NCI-H1436 (cell line): ENCODE measurements at regions not wholly inside any gene's neighbourhood (a gene's known extent, or its start where the extent isn't known, plus 50 kb on each side); places are given as distances from the start of the nearest gene placed in this dataset.
A peak's percentile ranks its signal among the peaks of the same experiment; 100 is the strongest.
"Not testable (repeated sequence)": the region's sequence is repeated elsewhere in the genome, so short reads cannot be mapped to it uniquely, and the experiment has no call there.

Source experiments
- DNase-seq: peaks from one replicate; lab custom pipeline; 2025; lab: John Stamatoyannopoulos, UW

GRCh38 chr9:39463696-39464095 lies 108.2 kb downstream of the SPATA31A1 start:
- DNase-seq, result not testable (repeated sequence)

GRCh38 chr9:39464122-39464777 lies 108.8 kb downstream of the SPATA31A1 start:
- peak; percentile 39 for DNase-seq

GRCh38 chr9:39474499-39474898 lies 119.0 kb downstream of the SPATA31A1 start:
- DNase-seq, result not testable (repeated sequence)

GRCh38 chr9:39483073-39483472 lies 127.6 kb downstream of the SPATA31A1 start:
- DNase-seq, result not testable (repeated sequence)

GRCh38 chr9:39483880-39484279 lies 128.4 kb downstream of the SPATA31A1 start:
- DNase-seq, result not testable (repeated sequence)

- DNase-seq, result not testable (repeated sequence)
These were observed 128.8 kb downstream of the SPATA31A1 start for GRCh38 chr9:39484292-39484691.

GRCh38 chr9:39487477-39487876 lies 132.0 kb downstream of the SPATA31A1 start:
- DNase-seq, result not testable (repeated sequence)

- DNase-seq, result not testable (repeated sequence)
These were observed 140.8 kb downstream of the SPATA31A1 start for GRCh38 chr9:39496248-39496647.

- not testable (repeated sequence) for DNase-seq
These were observed 147.7 kb downstream of the SPATA31A1 start for GRCh38 chr9:39503178-39503577.

- not testable (repeated sequence) for DNase-seq
These were observed 172.0 kb downstream of the SPATA31A1 start for GRCh38 chr9:39527387-39528029.

GRCh38 chr9:39532597-39532996 lies 177.1 kb downstream of the SPATA31A1 start:
- not testable (repeated sequence) for DNase-seq

- not testable (repeated sequence) for DNase-seq
These were observed 177.7 kb downstream of the SPATA31A1 start for GRCh38 chr9:39533001-39533762.

- not testable (repeated sequence) for DNase-seq
These were observed 178.5 kb downstream of the SPATA31A1 start for GRCh38 chr9:39533763-39534548.

- not testable (repeated sequence) for DNase-seq
These were observed 179.4 kb downstream of the SPATA31A1 start for GRCh38 chr9:39534897-39535296.

GRCh38 chr9:39542157-39542556 lies 186.7 kb downstream of the SPATA31A1 start:
- not testable (repeated sequence) for DNase-seq

- DNase-seq, result not testable (repeated sequence)
These were observed 189.6 kb downstream of the SPATA31A1 start for GRCh38 chr9:39545079-39545478.

- not testable (repeated sequence) for DNase-seq
These were observed 195.1 kb downstream of the SPATA31A1 start for GRCh38 chr9:39550573-39550972.

GRCh38 chr9:39551544-39551943 lies 196.1 kb downstream of the SPATA31A1 start:
- not testable (repeated sequence) for DNase-seq

- DNase-seq, result not testable (repeated sequence)
These were observed 196.9 kb downstream of the SPATA31A1 start for GRCh38 chr9:39552242-39552881.

- DNase-seq, result not testable (repeated sequence)
These were observed 198.9 kb downstream of the SPATA31A1 start for GRCh38 chr9:39554352-39554751.

- not testable (repeated sequence) for DNase-seq
These were observed 203.9 kb downstream of the SPATA31A1 start for GRCh38 chr9:39559384-39559783.
